RWPE1 (cell line): ENCODE measurements at regions not wholly inside any gene's neighbourhood (a gene's known extent, or its start where the extent isn't known, plus 50 kb on each side); places are given as distances from the start of the nearest gene placed in this dataset.

Source experiments
- CTCF ChIA-PET: fragments of 350-600 bp; sonication (Branson Sonifier 250); formaldehyde crosslinking; extraction: SDS; loops from one replicate; lab custom pipeline; 2021; lab: Yijun Ruan, JAX
- POLR2A ChIA-PET: fragments of 400-600 bp; formaldehyde crosslinking; extraction: SDS; loops from one replicate; lab custom pipeline; 2020; ENCODE audit warnings: antibody characterized with exemption; ENCODE audit not compliant: low non-redundant PET; lab: Yijun Ruan, JAX
- DNase-seq: peaks from one replicate; pipeline ENCODE4 v3.0.0; 2012; ENCODE audit warnings: low spot score
- H3K27ac ChIP-seq: fragments of 450-650 bp; 2 replicates; pipeline ENCODE4 v1.5.1; 2017
- CTCF ChIP-seq: fragments of 450-650 bp; conservative IDR thresholded peaks from 2 replicates; pipeline ENCODE4 v1.5.1; 2017; ENCODE audit warnings: low read depth, mild to moderate bottlenecking

- CTCF ChIA-PET: no interaction called here
- POLR2A ChIA-PET: no interaction called here
- H3K27ac ChIP-seq: no peak overlapping the region
- no peak for TF ChIP-seq CTCF
- DNase-seq: no peak
These were observed 135.6 kb downstream of the DUSP10 start for GRCh38 chr1:221606256-221606655.

- TF ChIP-seq CTCF: no peak
- ChIA-PET POLR2A (no interaction called here), CTCF (no interaction called here)
- H3K27ac ChIP-seq: no peak overlapping the region
- DNase-seq: no peak
These were observed 133.0 kb downstream of the DUSP10 start for GRCh38 chr1:221608835-221609320.

- ChIA-PET POLR2A (no interaction called here), CTCF (interaction anchor here (1.5 kb wide), 1 partner anchor 15 kb away, joined by 3 read pairs; no protein-coding TSS in a partner anchor)
- no peak for TF ChIP-seq CTCF
- no peak for DNase-seq
- H3K27ac ChIP-seq: no peak overlapping the region
These were observed 130.2 kb downstream of the DUSP10 start for GRCh38 chr1:221611656-221612046.

- ChIA-PET CTCF (interaction anchor here (1.5 kb wide), 1 partner anchor 16 kb away, joined by 3 read pairs; no protein-coding TSS in a partner anchor), POLR2A (no interaction called here)
- no peak for TF ChIP-seq CTCF
- peak; percentile 83 for DNase-seq
- H3K27ac ChIP-seq: no peak overlapping the region
These were observed 129.7 kb downstream of the DUSP10 start for GRCh38 chr1:221612047-221612777.

GRCh38 chr1:221620437-221621384 lies 121.2 kb downstream of the DUSP10 start:
- H3K27ac ChIP-seq: no peak overlapping the region
- no peak for DNase-seq
- CTCF ChIA-PET: interaction anchor here (1.1 kb wide), 1 partner anchor 10 kb away, joined by 3 read pairs; no protein-coding TSS in a partner anchor
- POLR2A ChIA-PET: interaction anchor here (0.5 to 0.6 kb wide), 2 partner anchors 100 to 1372 kb away, joined by 3 read pairs; no protein-coding TSS in a partner anchor
- TF ChIP-seq CTCF: no peak

- no peak for DNase-seq
- ChIA-PET POLR2A (interaction anchor here (0.6 kb wide), 1 partner anchor 1373 kb away, joined by 3 read pairs; no protein-coding TSS in a partner anchor), CTCF (interaction anchor here (0.6 kb wide), 1 partner anchor 844 kb away, joined by 3 read pairs; no protein-coding TSS in a partner anchor)
- H3K27ac ChIP-seq: no peak overlapping the region
- no peak for TF ChIP-seq CTCF
These were observed 120.2 kb downstream of the DUSP10 start for GRCh38 chr1:221621683-221622082.
